Activated CD4-positive, alpha-beta T cell treated with anti-CD3 and anti-CD28 coated beads, Interleukin-2, Interleukin-6, amounts not matched to agents 100 ng/mL and 50 ng/mL, durations not matched to agents 16 hours and 8 hours (primary cell): ENCODE measurements at regions not wholly inside any gene's neighbourhood (a gene's known extent, or its start where the extent isn't known, plus 50 kb on each side); places are given as distances from the start of the nearest gene placed in this dataset.

Experiments
- DNase-seq: peaks from one replicate; pipeline ENCODE4 v3.0.0-alpha.2; 2020

GRCh38 chr5:144084971-144085370 is 85.5 kb downstream of the YIPF5 start:
- DNase-seq, result no peak

DNA sequence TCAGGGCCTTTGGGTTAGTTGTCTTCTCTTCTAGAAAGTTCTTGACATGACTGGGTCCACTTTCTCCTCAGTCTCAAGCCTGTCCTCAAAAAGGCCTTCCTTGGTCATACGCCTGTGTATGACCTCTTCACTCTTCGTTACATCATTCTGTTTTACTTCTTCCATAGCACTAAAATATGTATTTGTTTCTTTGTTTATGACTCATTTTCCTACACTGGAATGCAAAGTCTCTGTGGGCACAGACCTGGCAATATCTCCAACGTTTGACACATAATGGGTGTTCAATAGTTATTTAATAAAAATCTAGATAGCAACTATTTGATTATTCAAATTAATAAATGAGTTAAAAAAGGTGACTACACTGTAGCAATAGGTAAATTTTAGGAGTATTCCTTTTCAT is 85.1 kb downstream of the YIPF5 start:
- DNase-seq, result no peak

DNA sequence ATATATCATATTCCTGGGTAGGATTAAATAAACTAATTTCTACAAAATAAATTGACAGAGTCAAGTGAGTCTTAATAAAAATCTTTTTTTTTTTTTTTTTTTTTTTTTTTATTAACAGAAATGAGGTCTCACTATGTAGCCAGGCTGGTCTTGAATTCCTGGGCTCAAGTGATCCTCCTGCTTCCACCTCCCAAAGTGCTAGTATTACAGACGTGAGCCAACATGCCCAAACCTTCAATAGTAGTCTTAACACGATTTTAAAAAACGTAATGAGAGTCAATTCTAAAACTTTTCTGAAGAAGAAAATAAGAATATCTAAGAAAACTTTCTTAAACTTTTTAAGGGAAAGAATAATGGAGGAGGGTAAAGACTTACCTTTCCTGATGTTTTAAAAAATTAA is 84.2 kb downstream of the YIPF5 start:
- DNase-seq, result no peak

DNA sequence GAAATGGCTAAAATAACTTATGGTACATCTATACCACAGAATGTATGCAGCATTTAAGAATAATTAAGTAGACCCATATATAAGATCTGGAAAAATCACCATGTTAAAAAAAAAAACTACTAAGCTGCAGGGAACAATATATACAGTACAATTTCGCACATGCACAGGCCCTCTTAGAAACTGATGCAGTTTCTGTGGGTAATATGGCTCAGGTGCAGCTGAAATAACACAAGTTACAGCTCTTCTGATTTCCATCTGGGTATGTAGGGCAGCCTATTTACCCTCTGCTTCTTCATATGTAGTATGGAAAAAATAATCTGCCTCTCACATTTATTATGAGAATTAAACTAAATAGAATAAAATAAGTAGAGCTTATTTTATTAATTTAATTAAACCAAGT is 82.9 kb downstream of the YIPF5 start:
- DNase-seq, result no peak

DNA sequence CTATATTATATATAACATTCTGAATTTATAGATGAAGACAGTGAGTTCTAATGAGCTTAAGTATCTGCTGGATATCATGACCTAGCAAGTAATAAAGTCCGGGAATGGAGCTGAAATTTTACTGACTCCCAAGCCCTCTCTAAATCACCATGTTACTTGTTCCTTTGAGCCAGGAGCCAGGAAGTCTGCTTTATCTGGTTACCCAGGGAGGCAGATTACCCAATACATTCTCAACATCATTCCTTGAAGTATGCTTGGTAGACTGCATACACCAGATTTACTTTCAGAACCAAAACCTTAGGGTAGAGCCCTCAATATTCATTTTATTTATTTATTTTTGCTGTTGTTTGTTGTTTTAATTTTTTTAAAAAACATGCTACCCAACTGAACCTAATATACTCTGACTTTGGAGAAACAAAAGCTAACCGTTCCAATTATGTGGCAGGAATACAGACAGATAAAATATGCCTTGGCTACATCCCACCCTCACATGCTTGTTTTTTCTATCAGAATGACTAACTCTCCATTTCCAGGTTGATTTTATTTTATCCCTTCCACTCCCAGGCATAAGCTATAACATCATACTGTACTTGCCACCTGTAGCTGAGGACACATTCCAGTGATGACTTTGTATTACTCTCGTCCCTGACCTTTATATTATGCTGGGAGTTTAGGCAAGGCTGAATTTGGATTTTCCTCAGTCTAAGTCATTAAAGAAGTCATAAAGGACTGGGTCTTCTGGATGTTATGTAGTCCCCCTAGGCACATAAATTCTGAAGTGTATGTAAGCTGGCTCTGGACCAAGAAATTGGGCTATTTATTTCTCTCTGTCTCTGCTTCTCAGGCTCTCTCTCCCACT is 82.0 kb downstream of the YIPF5 start:
- DNase-seq, result no peak

DNA sequence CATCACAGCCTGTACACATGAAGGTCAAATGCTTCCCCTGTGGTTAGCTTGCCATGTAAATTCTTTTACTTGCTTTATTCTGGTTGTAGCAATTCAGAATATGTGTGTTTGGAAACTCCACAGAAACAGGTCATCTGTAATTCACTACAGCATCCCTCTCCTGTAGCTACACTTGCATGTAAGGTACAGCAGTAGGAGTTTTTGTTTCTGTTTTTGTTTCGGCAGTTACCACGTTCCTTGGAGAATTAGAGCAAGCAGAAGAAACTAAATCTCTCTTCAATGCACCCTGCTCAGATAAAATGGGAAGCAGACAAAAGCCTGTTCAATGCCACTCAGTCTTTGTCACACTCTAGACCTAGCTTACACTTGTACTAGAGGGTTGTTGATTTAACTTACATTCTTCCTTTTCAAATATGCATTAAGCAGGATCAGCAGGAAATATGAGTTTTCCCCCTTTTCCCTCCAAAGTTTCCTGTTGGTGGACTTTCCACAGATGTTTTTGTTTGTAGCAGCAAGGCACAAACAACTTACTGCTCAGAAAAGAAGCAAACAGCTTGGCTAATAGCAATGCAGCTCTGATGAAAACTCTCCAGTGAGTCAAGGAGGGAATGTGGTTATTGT is 80.9 kb downstream of the YIPF5 start:
- DNase-seq, result no peak

DNA sequence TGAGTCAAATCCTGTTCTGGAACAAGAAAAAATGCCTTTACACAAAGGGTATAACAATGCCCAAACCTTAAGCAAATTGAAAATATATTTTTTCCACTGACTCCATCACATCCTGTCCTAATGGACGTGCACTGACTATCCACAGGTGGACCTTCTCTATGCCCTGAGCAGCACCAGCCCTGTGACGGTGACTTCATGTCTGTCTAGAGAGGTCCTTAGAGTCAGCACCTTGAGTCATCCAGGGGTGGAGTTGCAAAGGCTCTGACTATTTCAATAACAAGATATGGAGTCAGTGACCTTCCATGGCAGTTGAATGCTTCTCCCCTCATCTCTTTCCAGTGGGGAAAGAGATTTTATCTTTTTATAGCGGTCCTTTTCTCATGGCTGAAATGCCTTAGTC is 78.0 kb downstream of the YIPF5 start:
- no peak for DNase-seq

DNA sequence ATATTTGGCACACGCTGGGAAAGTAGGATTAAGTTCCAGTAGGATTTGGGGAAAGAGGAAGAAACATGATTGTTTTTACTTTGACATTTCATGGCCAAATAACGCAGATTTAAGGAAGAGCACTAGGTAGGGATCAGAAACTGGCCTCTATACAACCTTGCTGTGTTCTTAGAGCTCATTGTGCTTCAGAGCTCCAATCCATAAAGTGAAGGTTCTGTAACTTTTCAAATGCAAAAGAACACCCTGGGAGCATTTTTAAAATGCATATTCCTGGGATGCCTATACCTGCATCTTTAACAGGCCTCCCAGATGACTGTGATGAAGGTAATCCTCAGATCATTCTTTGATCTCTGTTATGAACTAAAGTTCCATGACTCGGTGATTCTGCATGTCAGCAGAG is 77.1 kb downstream of the YIPF5 start:
- DNase-seq, result no peak

GRCh38 chr5:144093868-144094267 is 76.6 kb downstream of the YIPF5 start:
- no peak for DNase-seq

DNA sequence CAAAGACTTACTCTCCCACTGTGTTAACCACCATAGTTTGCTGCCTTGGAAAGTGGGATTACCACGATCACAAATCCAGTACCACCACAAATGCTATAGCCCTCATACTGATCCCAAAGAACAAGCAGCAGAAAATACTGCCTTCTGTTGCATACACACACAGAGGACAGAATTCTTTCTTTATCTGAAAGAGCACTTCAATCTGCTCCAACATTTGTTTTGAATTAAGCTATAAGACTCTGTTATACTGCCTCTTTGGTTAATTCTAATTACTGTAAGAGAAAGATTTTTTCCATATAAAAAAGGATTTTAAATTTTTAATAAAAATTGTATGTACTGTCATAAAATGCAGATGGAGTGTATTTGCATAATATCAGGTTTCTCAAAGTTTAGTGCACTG is 69.8 kb downstream of the YIPF5 start:
- DNase-seq, result no peak

DNA sequence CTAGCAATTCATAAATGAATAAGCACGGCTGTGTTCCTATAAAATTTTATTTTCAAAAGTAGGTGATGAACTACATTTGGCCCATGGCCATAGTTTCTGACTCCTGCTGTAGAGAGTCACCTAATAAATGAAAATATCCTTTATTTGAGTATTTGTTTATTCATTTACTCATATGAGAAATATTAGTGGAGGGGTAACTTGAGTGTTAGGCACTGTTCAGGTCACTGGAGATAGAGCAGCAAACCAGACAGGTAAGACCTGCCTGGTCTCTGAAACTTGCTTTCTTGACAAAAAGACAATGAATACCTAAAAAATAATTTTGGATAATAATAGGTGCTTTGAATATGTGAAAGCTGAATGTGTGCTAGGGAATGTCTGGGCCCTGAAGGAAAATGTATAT is 68.8 kb downstream of the YIPF5 start:
- DNase-seq, result no peak

DNA sequence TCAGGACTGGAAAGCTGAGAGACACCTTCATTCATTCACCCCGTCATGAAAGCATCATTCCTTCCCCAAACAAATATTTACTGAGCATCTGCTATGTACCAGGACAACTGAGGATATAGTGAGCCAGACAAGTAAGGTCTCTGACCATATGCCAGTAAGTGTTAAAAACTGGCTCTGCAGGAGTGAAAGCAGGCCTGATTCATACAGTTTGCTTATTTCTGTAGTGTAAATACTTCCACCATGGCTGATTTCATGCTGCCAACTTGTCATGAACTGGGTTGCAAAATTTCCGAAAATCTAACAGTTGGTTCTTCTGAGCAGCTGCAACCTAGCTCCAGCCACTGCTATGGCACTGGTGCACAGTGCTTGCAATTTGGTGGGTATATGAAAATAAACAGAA is 68.1 kb downstream of the YIPF5 start:
- no peak for DNase-seq

- no peak for DNase-seq
These were observed 67.5 kb downstream of the YIPF5 start for GRCh38 chr5:144102979-144103378.

GRCh38 chr5:144103611-144104485 is 66.6 kb downstream of the YIPF5 start:
- DNase-seq, result no peak

GRCh38 chr5:144105371-144105770 is 65.1 kb downstream of the YIPF5 start:
- no peak for DNase-seq

- no peak for DNase-seq
These were observed 62.3 kb downstream of the YIPF5 start for GRCh38 chr5:144108131-144108530.
